K562 (cell line): ENCODE measurements at regions not wholly inside any gene's neighbourhood (a gene's known extent, or its start where the extent isn't known, plus 50 kb on each side); places are given as distances from the start of the nearest gene placed in this dataset.

Experiments
- BRD9 ChIP-seq: fragments of 450-650 bp; IDR thresholded peaks from 2 replicates; pipeline ENCODE4 v1.6.1; 2018; ENCODE audit warnings: low read depth; ENCODE audit not compliant: partially characterized antibody
- C11orf30 ChIP-seq: fragments of 450-650 bp; IDR thresholded peaks from 2 replicates; pipeline ENCODE4 v1.6.1; 2016; ENCODE audit warnings: low read depth, mild to moderate bottlenecking
- CHAMP1 ChIP-seq: fragments of 450-650 bp; IDR thresholded peaks from 2 replicates; pipeline ENCODE4 v1.6.1; 2016; ENCODE audit warnings: mild to moderate bottlenecking
- E2F8 ChIP-seq: fragments of 450-650 bp; IDR thresholded peaks from 2 replicates; pipeline ENCODE4 v1.7.1; 2018; ENCODE audit warnings: mild to moderate bottlenecking, low read depth; ENCODE audit not compliant: partially characterized antibody
- EGR1 ChIP-seq: fragments of 450-650 bp; conservative IDR thresholded peaks from 2 replicates; pipeline ENCODE4 v1.6.1; 2017; ENCODE audit warnings: mild to moderate bottlenecking
- ELF4 ChIP-seq: fragments of 450-650 bp; formaldehyde crosslinking; IDR thresholded peaks from 2 replicates; pipeline ENCODE4 v1.4.0; 2022; ENCODE audit warnings: missing genetic modification characterization
- EP300 ChIP-seq: IDR thresholded peaks from 2 replicates; pipeline ENCODE4 v1.6.1; 2012; ENCODE audit warnings: low read length, improper control_type of control experiment
- FOXA1 ChIP-seq: fragments of 450-650 bp; IDR thresholded peaks from 2 replicates; pipeline ENCODE4 v1.6.1; 2016; ENCODE audit warnings: mild to moderate bottlenecking, borderline replicate concordance
- GABPB2 ChIP-seq: fragments of 250-450 bp; sonication (Bioruptor Pico); conservative IDR thresholded peaks from 2 replicates; pipeline ENCODE4 v1.5.1; 2021; ENCODE audit warnings: mild to moderate bottlenecking
- HMG20B ChIP-seq: fragments of 250-450 bp; sonication (Bioruptor Pico); IDR thresholded peaks from 2 replicates; pipeline ENCODE4 v1.5.0; 2021; ENCODE audit warnings: mild to moderate bottlenecking
- JUND ChIP-seq, 2 experiments: IDR thresholded peaks; 2 replicates in 1 of 2; 3 replicates in 1 of 2; pipeline ENCODE4 v1.6.1; 2011; ENCODE audit warnings: borderline replicate concordance in 2 of 2, low read depth in 2 of 2, low read length in 2 of 2, improper control_type of control experiment in 1 of 2, missing biosample characterization in 1 of 2, missing genetic modification characterization in 1 of 2, missing genetic modification reagents in 1 of 2
- MEF2A ChIP-seq: IDR thresholded peaks from 2 replicates; pipeline ENCODE4 v1.6.1; 2011; ENCODE audit warnings: low read depth, mild to moderate bottlenecking, low read length, moderate library complexity; ENCODE audit not compliant: control insufficient read depth
- NCOA2 ChIP-seq, 2 experiments: fragments of 450-650 bp; IDR thresholded peaks; 2 replicates each; pipeline ENCODE4 v1.6.1; 2018; ENCODE audit warnings: mild to moderate bottlenecking in 2 of 2, moderate library complexity in 1 of 2; ENCODE audit not compliant: partially characterized antibody in 2 of 2
- NFYB ChIP-seq: IDR thresholded peaks from 2 replicates; pipeline ENCODE4 v1.6.1; 2011; ENCODE audit warnings: mild to moderate bottlenecking, moderate library complexity; ENCODE audit not compliant: insufficient read length; ENCODE audit errors: extremely low read depth
- NR2C1 ChIP-seq, 2 experiments: fragments of 450-650 bp; IDR thresholded peaks; 2 replicates each; pipeline ENCODE4 v1.6.1; 2017; ENCODE audit warnings: mild to moderate bottlenecking in 2 of 2, antibody characterized with exemption in 1 of 2, inconsistent platforms in 1 of 2, missing compliant biosample characterization in 1 of 2, missing genetic modification characterization in 1 of 2
- RAD51 ChIP-seq: fragments of 450-650 bp; IDR thresholded peaks from 2 replicates; pipeline ENCODE4 v1.7.1; 2016; ENCODE audit warnings: low read depth, mild to moderate bottlenecking, borderline replicate concordance
- SMAD4 ChIP-seq: fragments of 250-450 bp; sonication (Bioruptor Pico); conservative IDR thresholded peaks from 2 replicates; pipeline ENCODE4 v1.8.0; 2021; ENCODE audit warnings: inconsistent platforms, mild to moderate bottlenecking, moderate library complexity
- SMARCA4 ChIP-seq: fragments of 450-650 bp; IDR thresholded peaks from 2 replicates; pipeline ENCODE4 v1.6.1; 2016
- SNIP1 ChIP-seq: fragments of 450-650 bp; IDR thresholded peaks from 2 replicates; pipeline ENCODE4 v1.7.1; 2017; ENCODE audit warnings: low read depth, mild to moderate bottlenecking
- SP2 ChIP-seq: IDR thresholded peaks from 2 replicates; pipeline ENCODE4 v1.6.1; 2011; ENCODE audit warnings: mild to moderate bottlenecking, low read depth, low read length, moderate library complexity; ENCODE audit not compliant: poor library complexity, severe bottlenecking; ENCODE audit errors: extremely low read depth
- SREBF2 ChIP-seq: sonication (generic); formaldehyde crosslinking; IDR thresholded peaks from 2 replicates; pipeline ENCODE4 v1.4.0; 2020; ENCODE audit warnings: mild to moderate bottlenecking, missing genetic modification reagents
- STAT5A ChIP-seq: IDR thresholded peaks from 2 replicates; pipeline ENCODE4 v1.6.1; 2012; ENCODE audit warnings: low read length, inconsistent platforms, borderline replicate concordance
- TBL1XR1 ChIP-seq, 2 experiments: IDR thresholded peaks; 2 replicates each; pipeline ENCODE4 v1.6.1; 2012; ENCODE audit warnings: improper control_type of control experiment in 2 of 2, low read length in 2 of 2, mild to moderate bottlenecking in 1 of 2
- TBP ChIP-seq: optimal IDR thresholded peaks from 2 replicates; pipeline ENCODE3; 2011; ENCODE audit warnings: low read depth, low read length, improper control_type of control experiment
- TGIF2 ChIP-seq: sonication (generic); formaldehyde crosslinking; IDR thresholded peaks from 2 replicates; pipeline ENCODE4 v1.8.1; 2022; ENCODE audit warnings: mild to moderate bottlenecking, missing genetic modification reagents, moderate library complexity
- ZNF239 ChIP-seq: fragments of 250-450 bp; sonication (Bioruptor Pico); IDR thresholded peaks from 2 replicates; pipeline ENCODE4 v1.4.0; 2020; ENCODE audit warnings: mild to moderate bottlenecking

- peak; percentile 71; the same call in 1 of the 2 replicates for TF ChIP-seq SMAD4
- TF ChIP-seq SREBF2 (CRISPR knock-in tag) = no peak
- TF ChIP-seq NFYB = no peak
- peak; percentile 95 for TF ChIP-seq EP300
- TF ChIP-seq ZNF239 = no peak
- no peak for TF ChIP-seq TGIF2 (CRISPR knock-in tag)
- peak in 1 of 2 experiments; percentile 59; a peak in 3 of 4 replicates for TF ChIP-seq TBL1XR1 (IDR thresholded peaks at IDR 0.05; ENCODE audit: low read length in 2 of 2)
- no peak for TF ChIP-seq GABPB2 (CRISPR knock-in tag)
- TF ChIP-seq C11orf30 = peak; percentile 23; the same call in 1 of the 2 replicates
- TF ChIP-seq MEF2A = no peak
- peak; percentile 68; the same call in 1 of the 2 replicates for TF ChIP-seq CHAMP1
- TF ChIP-seq JUND (IDR thresholded peaks at IDR 0.05; ENCODE audit: borderline replicate concordance, low read depth, low read length) = peak; percentile 26; the same call in 1 of the 2 replicates
- TF ChIP-seq JUND (tag; IDR thresholded peaks at IDR 0.05; ENCODE audit: borderline replicate concordance, low read depth, low read length) = peak; percentile 36; the same call in 1 of the 3 replicates
- TF ChIP-seq ELF4 = no peak
- TF ChIP-seq SMARCA4 = peak; percentile 85
- TF ChIP-seq BRD9 = peak; percentile 25
- TF ChIP-seq TBP = peak; percentile 23
- no peak for TF ChIP-seq NR2C1 (IDR thresholded peaks at IDR 0.05)
- peak; percentile 45; the same call in 1 of the 2 replicates for TF ChIP-seq NR2C1 (tag; IDR thresholded peaks at IDR 0.05)
- peak; percentile 20; the same call in 1 of the 2 replicates for TF ChIP-seq RAD51
- no peak for TF ChIP-seq FOXA1
- TF ChIP-seq E2F8 = no peak
- no peak for TF ChIP-seq HMG20B (CRISPR knock-in tag)
- TF ChIP-seq EGR1 = no peak
- TF ChIP-seq SP2 = no peak
- no peak for TF ChIP-seq SNIP1
- TF ChIP-seq STAT5A = peak; percentile 63
- TF ChIP-seq NCOA2 (IDR thresholded peaks at IDR 0.05; ENCODE audit: partially characterized antibody in 2 of 2) = peak in 1 of 2 experiments; percentile 24
Measured at GRCh38 chr2:12451726-12452125, 265.0 kb upstream of the TRIB2 start (continued).
